Endothelial cell of hepatic sinusoid (primary cell): ENCODE measurements at regions not wholly inside any gene's neighbourhood (a gene's known extent, or its start where the extent isn't known, plus 50 kb on each side); places are given as distances from the start of the nearest gene placed in this dataset.

Experiments
- in situ Hi-C: cut with HindIII; loops from 2 replicates; pipeline ENCODE4 v1.10.0; 2017; ENCODE audit warnings: low sequenced_read_pairs

DNA sequence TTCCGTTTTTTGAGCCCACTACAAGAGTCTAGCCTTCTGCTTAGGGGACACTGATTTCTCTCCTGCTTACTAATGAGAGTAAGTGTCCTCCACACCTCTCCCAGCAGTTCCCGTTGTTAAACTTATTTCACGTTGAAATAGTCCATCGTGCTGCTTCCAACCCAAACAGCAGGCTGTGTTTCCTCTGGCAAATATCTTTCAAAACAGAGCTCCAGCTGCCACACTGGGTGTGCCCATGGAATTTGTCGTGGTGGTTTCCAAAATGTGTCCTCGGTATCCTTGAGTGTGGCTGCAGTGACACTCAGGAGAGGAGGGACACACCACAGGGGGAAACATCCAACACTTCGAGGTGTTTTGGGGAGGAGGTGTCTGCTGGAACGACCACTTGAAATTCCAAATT is 176.5 kb upstream of the RALGAPA2 start:
- in situ Hi-C loops: no loop called here

GRCh38 chr20:20888266-20888656 is 175.8 kb upstream of the RALGAPA2 start:
- in situ Hi-C loops: no loop called here

GRCh38 chr20:20887593-20888265 is 175.3 kb upstream of the RALGAPA2 start:
- in situ Hi-C loops: no loop called here

- in situ Hi-C loops: loop anchor here (5.0 kb wide), 1 partner anchor 40 kb away; no protein-coding TSS in a partner anchor
Measured at GRCh38 chr20:20881808-20882207, 169.4 kb upstream of the RALGAPA2 start.

DNA sequence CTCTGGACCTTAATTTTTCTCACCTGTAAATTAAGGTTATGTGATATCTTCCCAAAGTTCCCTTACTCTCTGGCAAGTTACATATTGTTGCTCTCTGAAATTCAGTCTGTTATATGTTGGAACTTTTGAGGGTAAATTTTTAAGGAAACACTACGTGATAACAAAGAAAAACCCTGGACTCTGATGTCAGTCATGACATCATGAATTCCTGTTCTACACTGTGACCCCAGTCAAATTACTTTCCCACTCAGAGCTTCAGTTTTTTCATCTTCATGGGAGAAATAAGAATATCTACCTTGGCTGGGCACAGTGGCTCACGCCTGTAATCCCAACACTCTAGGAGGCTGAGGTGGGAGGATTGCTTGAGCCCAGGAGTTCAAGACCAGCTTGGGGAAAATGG is 164.6 kb upstream of the RALGAPA2 start:
- in situ Hi-C loops: no loop called here

DNA sequence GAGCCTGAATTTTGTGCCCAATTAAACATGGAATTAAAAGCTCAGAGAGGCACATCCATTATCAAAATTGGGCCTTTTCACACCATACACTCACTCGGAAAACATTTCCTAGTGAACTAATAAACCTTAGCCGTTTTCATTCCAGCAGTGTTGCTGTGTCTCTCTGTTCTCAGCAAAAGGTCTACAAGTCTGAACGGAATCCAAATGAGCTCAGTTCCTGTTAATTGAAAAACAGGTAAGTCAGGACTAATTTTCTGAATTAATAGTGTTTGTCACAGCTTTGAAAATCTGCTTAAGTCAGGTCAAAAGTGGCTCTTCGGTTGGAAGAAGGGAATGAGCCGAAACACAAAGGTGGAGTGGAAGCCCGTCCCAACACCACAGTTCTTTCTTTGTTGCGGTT is 163.3 kb upstream of the RALGAPA2 start:
- in situ Hi-C loops: no loop called here

DNA sequence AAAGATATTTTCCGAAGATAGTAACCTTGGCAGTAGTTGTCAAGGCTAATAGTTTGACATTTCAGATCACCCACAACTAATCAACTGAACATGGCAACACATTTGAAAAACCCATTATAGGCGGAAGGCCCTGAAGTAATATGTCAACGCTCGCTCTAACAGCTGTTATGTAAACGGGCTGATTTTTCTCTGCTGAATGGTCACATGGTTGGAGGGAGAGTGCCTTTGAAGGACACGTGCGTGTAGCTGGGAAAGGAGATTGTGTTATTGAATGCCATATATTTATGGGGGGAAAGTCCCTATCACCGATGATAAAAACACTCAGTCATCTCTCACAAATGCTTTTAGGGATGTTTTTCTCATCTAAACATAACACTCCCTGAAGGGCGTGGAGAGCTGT is 160.0 kb upstream of the RALGAPA2 start:
- in situ Hi-C loops: no loop called here

GRCh38 chr20:20869161-20869775 is 156.8 kb upstream of the RALGAPA2 start:
- in situ Hi-C loops: no loop called here

GRCh38 chr20:20864351-20865096 is 152.1 kb upstream of the RALGAPA2 start:
- in situ Hi-C loops: no loop called here

- in situ Hi-C loops: no loop called here
Measured at GRCh38 chr20:20860078-20860806, 147.8 kb upstream of the RALGAPA2 start.

DNA sequence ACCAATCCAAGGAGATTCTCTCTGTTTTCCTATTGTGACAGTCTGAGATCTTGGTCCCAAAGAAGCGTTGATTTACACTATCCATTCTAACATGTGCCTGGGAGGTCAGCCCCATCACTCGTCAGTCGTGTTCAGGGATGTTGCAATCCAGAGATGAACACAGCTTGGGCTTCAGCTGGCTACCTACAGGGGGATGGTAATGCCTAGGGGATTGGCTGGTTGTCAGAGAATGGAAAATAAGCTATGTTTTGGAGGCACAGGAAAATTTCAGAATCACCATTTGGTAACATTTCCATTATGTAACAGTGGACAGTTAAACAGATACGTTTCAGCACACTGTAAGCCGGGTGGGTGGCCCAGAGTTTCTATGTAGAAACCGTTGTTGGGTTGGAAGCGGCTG is 147.1 kb upstream of the RALGAPA2 start:
- in situ Hi-C loops: no loop called here

- in situ Hi-C loops: no loop called here
Measured at GRCh38 chr20:20856956-20857355, 144.5 kb upstream of the RALGAPA2 start.

DNA sequence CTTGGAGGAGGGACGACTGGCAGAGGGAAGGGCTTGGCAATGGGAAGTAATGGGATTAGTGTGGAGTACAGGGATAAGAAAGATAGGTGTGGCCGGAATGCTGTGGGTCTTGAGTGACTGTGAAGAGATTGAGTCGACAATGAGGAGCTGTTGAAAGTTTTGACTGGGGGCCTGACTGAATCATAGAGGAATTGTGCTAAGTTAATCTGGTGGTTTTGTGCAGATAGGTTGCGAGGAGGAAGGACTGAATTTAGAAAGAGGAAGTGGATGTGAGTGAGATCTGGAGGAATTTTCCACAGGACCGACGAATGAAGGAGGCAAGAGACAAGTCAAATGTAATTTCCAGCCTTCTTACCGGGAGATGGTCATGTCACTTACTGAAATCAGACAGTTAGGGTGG is 143.9 kb upstream of the RALGAPA2 start:
- in situ Hi-C loops: no loop called here

GRCh38 chr20:20851385-20851784 is 138.9 kb upstream of the RALGAPA2 start:
- in situ Hi-C loops: no loop called here

DNA sequence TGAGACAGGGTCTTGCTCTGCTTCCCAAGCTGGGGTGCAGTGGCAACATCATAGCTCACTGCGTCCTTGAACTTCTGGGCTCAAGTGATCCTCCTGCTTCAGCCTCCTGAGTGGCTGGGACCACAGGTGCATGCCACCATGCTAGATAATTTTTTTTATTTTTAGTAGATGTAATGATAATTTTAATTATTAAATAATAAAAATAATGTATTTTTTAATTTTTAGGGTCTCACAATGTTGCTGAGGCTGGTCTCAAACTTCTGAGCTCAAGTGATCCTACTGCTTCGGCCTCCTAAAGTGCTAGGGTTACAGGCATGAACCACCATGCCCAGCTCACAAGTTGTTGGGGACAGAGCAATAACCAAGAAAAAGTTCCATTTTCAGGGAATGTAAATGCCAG is 138.0 kb upstream of the RALGAPA2 start:
- in situ Hi-C loops: no loop called here

DNA sequence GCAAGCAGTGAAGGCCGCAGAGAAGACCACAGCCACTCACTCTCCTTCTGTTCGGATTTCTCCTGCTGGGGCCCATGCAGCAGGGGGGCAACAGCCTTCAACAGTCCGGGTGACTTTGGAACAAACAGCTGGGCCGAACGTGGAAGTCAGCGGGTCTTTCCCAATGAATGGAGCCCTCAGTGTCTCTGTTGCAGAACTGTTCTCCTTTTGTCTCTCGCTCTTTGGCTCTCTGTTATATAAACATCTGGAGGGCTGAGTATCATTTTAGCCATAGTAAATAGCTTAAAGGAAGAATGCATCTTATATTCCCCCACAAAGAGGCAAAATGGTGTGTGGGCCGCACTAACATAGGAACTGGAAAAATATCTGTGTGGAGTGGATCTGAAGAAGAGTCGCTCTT is 136.7 kb upstream of the RALGAPA2 start:
- in situ Hi-C loops: no loop called here

DNA sequence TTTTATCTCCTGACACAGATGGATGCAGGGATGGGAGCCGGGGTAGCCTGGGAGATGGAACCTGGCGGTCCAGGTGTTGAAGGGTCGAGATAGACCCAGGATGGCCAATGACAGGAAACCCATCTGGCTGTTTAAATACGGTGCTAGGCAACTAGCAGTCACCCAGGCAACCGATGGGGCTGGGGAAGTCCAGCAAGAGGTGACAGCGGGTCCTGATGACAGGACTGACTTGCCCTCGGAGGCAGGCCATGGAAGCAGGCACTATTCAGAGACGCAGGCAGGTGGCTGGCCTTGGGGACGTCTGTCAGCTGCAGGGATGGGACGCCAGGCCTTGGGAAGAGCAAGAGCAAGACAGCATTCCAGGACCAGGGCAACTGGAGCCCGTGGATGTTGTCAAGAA is 135.4 kb upstream of the RALGAPA2 start:
- in situ Hi-C loops: no loop called here

GRCh38 chr20:20843982-20844381 is 131.5 kb upstream of the RALGAPA2 start:
- in situ Hi-C loops: loop anchor here (5.0 kb wide), 1 partner anchor 38 kb away; no protein-coding TSS in a partner anchor

DNA sequence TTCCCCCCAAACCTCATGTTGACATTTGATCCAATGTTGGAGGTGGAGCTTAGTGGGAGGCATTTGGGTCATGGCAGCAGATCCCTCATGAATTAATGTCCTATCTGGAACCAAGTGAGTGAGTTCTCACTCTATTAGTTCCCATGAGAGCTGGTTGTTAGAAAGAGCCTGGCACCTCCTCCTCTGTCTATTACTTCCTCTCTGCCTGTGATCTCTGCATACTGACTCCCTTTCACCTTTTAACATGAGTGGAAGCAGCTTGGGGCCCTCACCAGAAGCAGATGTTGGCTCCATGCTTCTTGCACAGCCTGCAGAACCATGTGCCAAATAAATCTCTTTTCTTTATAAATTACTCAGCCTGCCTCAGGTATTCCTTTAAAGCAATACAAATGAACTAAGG is 127.3 kb upstream of the RALGAPA2 start:
- in situ Hi-C loops: loop anchor here (5.0 kb wide), 1 partner anchor 43 kb away; no protein-coding TSS in a partner anchor

DNA sequence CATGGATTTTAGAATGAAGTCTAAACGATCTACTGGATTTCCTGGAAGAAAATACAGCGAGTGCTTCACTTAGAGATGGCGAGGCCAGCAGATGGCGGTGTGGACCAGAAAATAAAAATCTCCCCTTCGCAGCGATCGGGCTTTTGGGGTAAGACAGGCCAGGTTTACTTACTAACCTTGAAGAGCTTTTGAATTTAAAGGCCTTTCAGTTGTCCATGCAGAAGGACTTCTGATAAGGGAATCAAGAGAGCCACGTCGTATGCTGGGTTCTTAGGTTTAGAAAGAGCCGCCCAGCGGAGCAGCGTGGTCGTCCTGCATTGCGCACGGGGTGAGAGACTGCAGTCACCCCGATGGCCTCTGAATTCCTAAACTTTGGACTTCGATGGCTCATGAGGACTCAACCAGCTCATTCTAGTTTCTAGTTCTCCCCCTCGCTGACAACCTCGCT is 125.2 kb upstream of the RALGAPA2 start:
- in situ Hi-C loops: no loop called here

- in situ Hi-C loops: no loop called here
Measured at GRCh38 chr20:20836836-20837235, 124.4 kb upstream of the RALGAPA2 start.
